Right cardiac atrium (tissue), 5 donors: ENCODE measurements at regions not wholly inside any gene's neighbourhood (a gene's known extent, or its start where the extent isn't known, plus 50 kb on each side); places are given as distances from the start of the nearest gene placed in this dataset.

Experiments
- ATAC-seq, 2 donors: fragments of 200-7000 bp; cut with Tn5 transposase; one replicate each; pipeline versions ENCODE4 v1.8.0 to v1.9.1; 2020; ENCODE audit warnings: moderate library complexity in 2 of 2, mild to moderate bottlenecking in 1 of 2
- DNase-seq, 3 donors: peaks; one replicate each; pipeline ENCODE4 v3.0.0-alpha.2; 2020
- H3K27ac ChIP-seq: one replicate; pipeline ENCODE4 v1.5.1; 2013; ENCODE audit warnings: mild to moderate bottlenecking, low read length, control low read depth, moderate library complexity
- H3K27me3 ChIP-seq: one replicate; pipeline ENCODE4 v1.6.1; 2013; ENCODE audit not compliant: control insufficient read depth, insufficient read depth
- H3K4me1 ChIP-seq: one replicate; pipeline ENCODE4 v1.6.1; 2013; ENCODE audit warnings: low read length; ENCODE audit not compliant: control insufficient read depth, insufficient read depth
- H3K4me3 ChIP-seq: one replicate; pipeline ENCODE4 v1.5.1; 2013; ENCODE audit warnings: low read length, control low read depth
- H3K9me3 ChIP-seq: one replicate; pipeline ENCODE4 v1.6.1; 2013; ENCODE audit warnings: low read length; ENCODE audit not compliant: control insufficient read depth
- WGBS: extraction: QIAGEN DNeasy Blood & Tissue Kit; methylation state at CpG from one replicate; pipeline ENCODE4 v1.1.7; 2013; 5-methylcytosine and 5-hydroxymethylcytosine counted together
- intact Hi-C, 4 donors: fragments of 100-400 bp; cut with DNase I; formaldehyde crosslinking; loops; one replicate each; pipeline versions ENCODE4 v1.11.0 to v1.14.0; 2022 to 2023
- donor health status: healthy with polysubstance abuse.
- donor health status: DM: no; HTN: yes; CAD: no.
- donor health status: DM: no; HTN: no; CAD: no.
- donor health status: DM: no; HTN: yes; CAD: no; lungs with severe emphysema.
- donor health status: DM: yes; HTN: yes; CAD: no.

DNA sequence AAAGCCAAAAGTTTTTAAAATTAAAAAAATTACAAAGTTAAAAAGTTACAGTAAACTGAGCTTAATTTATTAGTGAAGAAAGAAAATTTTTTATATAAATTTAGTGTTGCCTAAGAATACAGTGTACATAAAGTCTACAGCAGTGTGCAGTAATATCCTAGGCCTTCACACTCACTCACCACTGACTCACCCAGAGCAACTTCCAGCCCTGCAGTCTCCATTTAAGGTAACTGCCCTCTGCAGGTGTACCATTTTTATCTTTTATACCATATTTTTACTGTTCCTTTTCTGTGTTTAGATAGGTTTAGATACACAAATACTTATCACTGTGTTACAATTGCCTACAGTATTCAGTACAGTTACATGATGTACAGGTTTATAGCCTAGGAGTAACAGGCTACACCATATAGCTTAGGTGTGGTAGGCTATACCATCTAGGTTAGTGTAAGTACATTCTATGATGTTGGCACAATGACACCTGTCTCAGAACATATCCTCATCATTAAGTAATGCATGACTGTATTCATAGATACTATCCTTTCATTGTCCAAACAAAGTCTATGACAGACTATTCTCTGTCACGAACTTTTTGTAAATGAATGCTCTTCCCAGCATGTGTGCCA lies 78.6 kb upstream of the PBX1 start:
- WGBS, result 44% methylated on average over 1 of the region's 1 CpG

DNA sequence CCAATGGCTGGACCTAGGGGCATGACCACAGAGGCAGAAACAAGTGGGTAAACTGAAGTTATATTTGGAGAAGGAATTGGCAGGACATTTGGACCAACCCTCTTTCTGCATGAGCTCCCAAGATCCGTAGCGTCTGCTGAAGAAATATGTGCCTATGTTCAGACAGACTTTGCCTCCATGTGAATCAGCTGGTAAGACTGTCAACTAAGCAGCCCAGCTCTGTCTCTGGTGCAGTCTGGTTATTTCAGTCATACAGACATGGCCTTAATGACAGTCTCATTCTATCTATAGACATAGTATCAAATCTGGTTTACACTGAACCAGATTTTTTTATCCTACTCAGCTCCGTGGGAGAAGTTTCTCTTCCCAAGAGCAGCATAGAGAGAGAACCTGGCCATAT lies 63.1 kb upstream of the PBX1 start:
- Histone ChIP-seq H3K27ac (no peak overlapping the region), H3K27me3 (no peaks in the 10 kb centered on the region), H3K4me1 (peaks cover 2% of the 10 kb centered on the region), H3K4me3 (no peak overlapping the region), H3K9me3 (no peaks in the 10 kb centered on the region)
- ATAC-seq, result no peak
- no peak for DNase-seq
- intact Hi-C loops, result no loop called here
- WGBS, result 57% methylated on average over 3 of the region's 3 CpGs

More for the DNA sequence above, 78.6 kb upstream of the PBX1 start:
- Histone ChIP-seq H3K9me3 (no peaks in the 10 kb centered on the region), H3K4me3 (no peak overlapping the region), H3K4me1 (no peaks in the 10 kb centered on the region), H3K27ac (no peak overlapping the region), H3K27me3 (no peaks in the 10 kb centered on the region)
- ATAC-seq, result no peak
- intact Hi-C loops, result no loop called here
- no peak for DNase-seq

DNA sequence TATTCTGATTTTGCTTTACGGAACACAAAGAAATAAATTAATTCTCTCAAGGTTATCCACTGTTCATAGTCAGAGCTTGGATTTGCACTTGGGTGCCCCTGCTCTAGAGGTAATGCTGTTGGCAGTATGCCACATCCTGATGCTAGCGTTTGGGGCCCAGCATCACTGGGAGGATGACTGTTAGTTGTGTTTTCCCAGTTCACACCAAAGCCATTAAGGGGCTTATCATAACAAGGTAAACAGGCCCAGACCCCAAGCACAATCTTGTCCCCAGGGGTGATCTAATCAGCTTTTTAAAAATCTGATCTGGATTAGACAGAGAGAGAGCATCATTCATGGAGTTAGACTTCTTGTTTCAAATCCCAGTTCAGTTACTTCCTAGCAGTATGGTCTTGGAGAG lies 60.2 kb upstream of the PBX1 start:
- no peak overlapping the region for H3K4me3 ChIP-seq
- peaks cover 2% of the 10 kb centered on the region for H3K4me1 ChIP-seq
- 65% methylated on average over 2 of the region's 2 CpGs for WGBS
- no peaks in the 10 kb centered on the region for H3K9me3 ChIP-seq
- ATAC-seq, result no peak
- no peak for DNase-seq
- H3K27ac ChIP-seq, result no peak overlapping the region
- H3K27me3 ChIP-seq, result no peaks in the 10 kb centered on the region
- intact Hi-C loops, result no loop called here

DNA sequence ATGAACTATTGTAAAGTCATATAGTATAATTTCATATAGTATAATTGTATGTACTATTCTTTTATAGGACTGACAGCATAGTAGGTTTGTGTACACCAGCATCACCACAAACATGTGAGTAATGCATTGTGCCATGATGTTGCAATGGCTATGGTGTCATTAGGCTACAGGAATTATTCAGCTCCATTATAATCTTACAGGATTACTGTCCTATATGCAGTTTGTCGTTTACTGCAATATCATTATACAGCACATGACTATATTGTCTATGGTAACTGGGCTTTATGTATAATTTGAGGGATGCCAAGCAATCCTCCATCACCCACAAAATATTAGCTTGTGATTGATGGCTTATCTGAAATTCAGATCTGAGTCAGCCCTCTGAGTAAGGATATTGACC lies 54.2 kb upstream of the PBX1 start:
- no peak for ATAC-seq

More for the DNA sequence above, 54.2 kb upstream of the PBX1 start:
- H3K4me1 ChIP-seq, result no peaks in the 10 kb centered on the region
- H3K4me3 ChIP-seq, result no peak overlapping the region
- H3K27me3 ChIP-seq, result no peaks in the 10 kb centered on the region
- DNase-seq, result no peak
- H3K9me3 ChIP-seq, result no peaks in the 10 kb centered on the region
- H3K27ac ChIP-seq, result no peak overlapping the region
- 91% methylated on average over 1 of the region's 1 CpG for WGBS
- intact Hi-C loops, result no loop called here
